NAMALWA (cell line): ENCODE measurements at regions not wholly inside any gene's neighbourhood (a gene's known extent, or its start where the extent isn't known, plus 50 kb on each side); places are given as distances from the start of the nearest gene placed in this dataset.
"Not testable (repeated sequence)": the region's sequence is repeated elsewhere in the genome, so short reads cannot be mapped to it uniquely, and the experiment has no call there.

Source experiments
- DNase-seq: peaks from one replicate; pipeline ENCODE4 v3.0.0-alpha.2; 2015; ENCODE audit warnings: low spot score

DNA sequence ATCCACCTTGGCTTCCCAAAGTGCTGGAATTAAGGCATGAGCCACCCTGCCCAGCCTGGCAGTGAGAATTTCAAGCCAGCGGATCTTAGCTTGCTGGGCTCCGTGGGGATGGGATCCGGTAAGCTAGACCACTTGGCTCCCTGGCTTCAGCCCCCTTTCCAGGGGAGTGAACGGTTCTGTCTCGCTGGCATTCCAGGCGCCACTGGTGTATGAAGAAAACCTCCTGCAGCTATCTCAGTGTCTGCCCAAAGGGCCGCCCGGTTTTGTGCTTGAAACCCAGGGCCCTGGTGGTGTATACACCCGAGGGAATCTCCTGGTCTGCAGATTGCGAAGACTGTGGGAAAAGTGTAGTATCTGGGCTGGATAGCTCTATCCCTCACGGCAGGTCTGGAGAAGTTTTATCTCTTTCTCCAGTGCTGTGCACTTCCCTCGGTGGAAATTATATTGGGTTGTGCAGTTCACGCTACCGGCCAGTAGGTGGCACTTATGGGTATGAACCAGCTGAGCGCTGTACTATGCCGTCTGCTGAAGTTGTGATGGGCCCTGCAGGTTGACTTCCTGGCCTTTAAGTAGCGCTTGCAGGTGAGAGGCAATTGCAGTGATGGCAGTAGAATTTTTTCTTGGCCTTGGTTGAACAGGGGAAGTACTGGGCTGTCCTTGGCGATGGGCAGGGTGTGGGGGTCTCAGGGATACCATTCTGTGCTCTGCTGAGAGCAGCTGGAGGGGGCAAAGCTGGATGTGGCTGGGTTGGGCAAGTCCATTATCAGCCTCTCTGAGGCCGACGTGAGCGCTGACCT, 138.0 kb upstream of the MTPN start:
- DNase-seq: peak; percentile 73

DNA sequence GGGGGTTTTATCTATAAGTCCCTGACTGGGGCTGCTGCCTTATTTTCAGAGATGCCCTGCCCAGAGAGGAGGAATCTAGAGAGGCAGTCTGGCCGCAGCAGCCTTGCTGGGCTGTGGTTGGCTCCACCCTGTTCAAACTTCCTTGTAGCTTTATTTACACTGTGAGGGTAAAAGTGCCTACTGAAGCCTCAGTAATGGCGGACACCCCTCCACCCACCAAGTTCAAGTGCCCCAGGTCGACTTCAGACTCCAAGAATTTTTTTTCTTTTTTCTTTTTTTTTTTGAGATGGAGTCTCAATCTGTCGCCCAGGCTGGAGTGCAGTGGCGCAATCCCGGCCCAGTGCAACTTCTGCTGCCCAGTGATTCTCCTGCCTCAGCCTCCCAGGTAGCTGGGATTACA, 137.3 kb upstream of the MTPN start:
- not testable (repeated sequence) for DNase-seq

DNA sequence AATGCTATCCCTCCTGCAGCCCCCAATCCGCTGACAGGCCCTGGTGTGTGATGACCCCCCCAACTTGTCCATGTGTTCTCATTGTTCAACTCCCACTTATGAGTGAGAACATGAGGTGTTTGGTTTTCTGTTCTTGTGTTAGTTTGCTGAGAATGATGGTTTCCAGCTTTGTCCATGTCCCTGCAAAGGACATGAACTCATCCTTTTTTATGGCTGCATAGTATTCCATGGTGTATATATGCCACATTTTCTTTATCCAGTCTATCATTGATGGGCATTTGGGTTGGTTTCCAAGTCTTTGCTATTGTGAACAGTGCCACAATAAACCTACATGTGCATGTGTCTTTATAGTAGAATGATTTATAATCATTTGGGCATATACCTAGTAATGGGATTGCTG, 131.9 kb upstream of the MTPN start:
- DNase-seq: not testable (repeated sequence)

- no peak for DNase-seq
Observed at GRCh38 chr7:136105191-136105590, 128.0 kb upstream of the MTPN start.

- DNase-seq: no peak
Observed at GRCh38 chr7:136104269-136104603, 127.1 kb upstream of the MTPN start.

DNA sequence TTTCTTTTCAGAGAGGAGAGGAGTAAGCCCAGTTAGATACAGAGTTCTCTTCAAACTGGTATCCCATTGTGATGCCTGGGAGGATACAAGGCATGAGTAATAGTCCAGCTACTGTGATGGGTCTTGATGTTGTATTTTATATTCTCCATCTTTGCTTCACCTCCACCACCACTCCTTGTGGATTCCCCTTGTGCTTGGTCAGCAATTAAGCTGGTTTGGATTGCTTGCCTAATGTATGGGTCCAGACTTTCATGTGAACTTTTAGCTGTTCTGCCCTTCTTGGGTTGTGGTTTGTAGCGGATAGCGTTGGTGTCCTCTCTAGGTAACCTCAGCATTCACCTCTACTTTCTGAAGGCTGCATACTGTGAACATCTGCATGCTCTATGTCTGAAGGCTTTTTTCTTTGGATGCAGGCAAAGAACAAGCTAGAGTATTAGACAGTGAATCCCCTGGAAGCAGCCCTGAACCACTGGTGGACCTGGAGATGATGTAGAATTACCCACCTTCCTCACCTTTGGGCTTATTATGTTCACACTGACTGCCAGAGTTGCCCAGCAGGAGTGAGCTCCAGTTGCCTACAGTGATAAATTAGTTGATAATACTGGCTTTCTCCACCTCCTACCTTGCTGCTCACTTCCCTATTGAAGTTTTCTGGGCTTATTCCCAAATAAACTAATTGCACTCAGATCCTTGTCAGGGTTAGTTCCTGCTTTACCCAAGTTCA, 126.5 kb upstream of the MTPN start:
- no peak for DNase-seq

- DNase-seq: no peak
Observed at GRCh38 chr7:136102881-136103280, 125.7 kb upstream of the MTPN start.

DNA sequence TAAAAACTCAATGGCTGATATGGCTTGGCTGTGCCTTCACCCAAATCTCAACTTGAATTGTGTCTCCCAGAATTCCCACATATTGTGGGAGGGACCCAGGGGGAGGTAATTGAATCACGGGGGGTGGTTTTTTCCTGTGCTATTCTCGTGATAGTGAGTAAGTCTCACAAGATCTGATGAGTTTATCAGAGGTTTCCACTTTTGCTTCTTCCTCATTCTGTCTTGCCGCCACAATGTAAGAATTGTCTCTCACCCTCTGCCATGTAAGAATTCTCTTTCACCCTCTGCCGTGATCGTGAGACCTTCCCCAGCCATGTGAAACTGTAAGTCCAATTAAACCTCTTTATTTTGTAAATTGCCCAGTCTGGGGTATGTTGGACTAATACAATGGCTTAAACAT, 115.6 kb upstream of the MTPN start:
- DNase-seq: not testable (repeated sequence)

- no peak for DNase-seq
Observed at GRCh38 chr7:136087881-136088280, 110.7 kb upstream of the MTPN start.

DNA sequence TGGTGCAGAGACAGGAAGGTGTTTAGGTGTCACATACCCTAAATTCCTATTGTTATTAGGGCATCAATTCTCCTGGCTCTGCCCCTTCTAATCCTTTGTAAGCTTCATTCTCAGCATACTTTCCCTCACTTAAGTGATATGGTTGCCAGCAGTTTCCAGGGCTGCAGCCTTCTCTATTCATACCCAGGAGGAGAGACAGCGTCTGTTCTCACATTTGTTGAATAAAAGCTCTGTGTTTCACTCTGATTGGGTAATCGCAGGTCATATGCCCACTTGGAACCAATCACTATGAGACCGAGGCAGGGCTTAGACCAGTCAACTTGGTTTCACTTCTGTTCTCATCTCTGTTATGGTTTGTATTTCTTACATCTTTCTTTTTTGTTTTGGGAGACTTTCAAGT, 109.6 kb upstream of the MTPN start:
- peak; percentile 92 for DNase-seq

GRCh38 chr7:136079934-136080333, 102.8 kb upstream of the MTPN start:
- DNase-seq: no peak

- DNase-seq: no peak
Observed at GRCh38 chr7:136079478-136079892, 102.3 kb upstream of the MTPN start.

- no peak for DNase-seq
Observed at GRCh38 chr7:136079066-136079465, 101.9 kb upstream of the MTPN start.

GRCh38 chr7:136078630-136079029, 101.5 kb upstream of the MTPN start:
- no peak for DNase-seq

DNA sequence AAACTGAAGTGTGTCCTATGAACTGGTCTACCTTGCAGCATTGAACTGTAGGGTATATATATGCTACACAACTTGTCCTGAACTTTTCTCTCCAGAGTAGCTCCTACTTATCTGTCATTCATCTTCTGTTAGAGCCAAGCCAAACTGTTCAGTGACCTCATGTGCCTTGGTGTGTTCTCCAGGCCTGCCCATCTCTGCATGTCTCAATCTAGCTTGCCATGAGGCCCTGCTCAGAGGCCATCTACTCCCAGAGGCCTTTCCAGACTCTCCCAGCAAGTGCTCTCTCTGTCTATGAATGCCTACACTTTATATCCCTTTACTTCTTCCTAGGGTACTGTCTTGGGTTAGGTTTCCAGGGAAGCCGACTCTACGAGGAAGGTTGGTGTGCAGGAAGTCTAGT, 99.8 kb upstream of the MTPN start:
- DNase-seq: no peak

DNA sequence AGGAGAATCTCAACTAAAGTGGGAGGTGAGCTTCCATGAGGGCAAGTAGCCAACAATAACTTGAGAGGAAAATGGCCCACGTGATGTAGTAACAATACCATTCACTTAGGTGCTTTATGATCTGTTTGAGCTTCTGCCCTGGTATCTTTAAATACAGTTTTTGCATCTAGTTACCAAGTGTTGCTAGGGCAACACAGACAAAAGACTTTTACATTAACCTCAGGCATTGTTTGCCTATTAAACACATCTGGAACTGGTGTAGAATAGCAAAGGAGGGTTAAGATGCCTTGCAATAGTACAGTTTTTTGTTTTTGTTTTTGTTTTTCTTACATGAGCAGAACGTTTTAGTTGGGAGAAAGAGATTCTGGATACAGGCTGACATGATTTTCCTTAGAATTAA, 97.7 kb upstream of the MTPN start:
- DNase-seq: no peak

GRCh38 chr7:136072447-136072846, 95.3 kb upstream of the MTPN start:
- no peak for DNase-seq

DNA sequence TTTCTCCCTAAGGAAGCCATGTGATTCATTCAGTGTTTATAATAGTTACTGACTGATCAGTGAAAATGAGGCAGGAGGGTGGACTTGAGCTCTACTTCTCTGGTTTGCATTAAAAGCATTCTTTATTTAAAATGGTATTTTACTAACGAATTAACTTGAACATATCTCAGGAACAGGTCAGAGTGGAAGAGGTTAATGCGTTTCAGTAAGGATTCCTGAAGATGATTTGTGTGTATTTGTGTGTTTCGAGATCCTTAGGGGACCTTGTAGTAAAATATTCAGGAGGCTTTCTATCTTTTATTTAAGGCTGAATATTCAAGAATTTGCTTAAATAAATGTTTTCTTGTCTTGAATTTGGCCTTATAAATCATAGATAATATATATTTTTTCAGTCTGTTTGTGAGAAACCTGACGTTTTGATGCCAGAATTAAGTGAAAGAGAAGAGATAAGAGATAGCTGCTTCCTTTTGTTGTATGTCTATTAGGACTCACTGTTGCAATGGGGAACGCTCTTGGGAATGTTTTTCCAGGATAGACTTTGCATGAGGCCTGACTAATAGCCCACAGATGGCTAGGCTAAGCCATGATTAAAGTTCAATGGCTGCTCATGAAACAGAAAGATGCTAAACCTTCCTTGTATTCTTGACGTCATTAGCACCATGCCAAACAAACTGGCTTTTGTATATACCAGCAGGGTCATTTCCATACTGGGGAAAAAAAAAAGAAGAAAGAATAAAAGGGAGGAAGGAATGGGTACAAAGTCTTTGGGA, 93.8 kb upstream of the MTPN start:
- no peak for DNase-seq

GRCh38 chr7:136069840-136070529, 92.8 kb upstream of the MTPN start:
- DNase-seq: no peak

GRCh38 chr7:136067277-136067676, 90.1 kb upstream of the MTPN start:
- DNase-seq: no peak

GRCh38 chr7:136066304-136067143, 89.4 kb upstream of the MTPN start:
- DNase-seq: no peak
